GM12878 (cell line): ENCODE measurements at regions not wholly inside any gene's neighbourhood (a gene's known extent, or its start where the extent isn't known, plus 50 kb on each side); places are given as distances from the start of the nearest gene placed in this dataset.

Source experiments
- ATAC-seq: fragments of 200-7000 bp; cut with Tn5 transposase; 3 replicates; pipeline ENCODE4 v1.9.1; 2020; ENCODE audit warnings: mild to moderate bottlenecking, moderate library complexity
- BruUV-seq: library from RNA; stranded (reverse); fragments of 400-500 nt; replicated peaks from 2 replicates; lab custom pipeline; 2021; lab: Mats Ljungman, UMichigan
- CTCF ChIA-PET: fragments of 300-600 bp; sonication (Branson Sonifier 250); formaldehyde crosslinking; extraction: SDS; loops from one replicate; lab custom pipeline; 2021; ENCODE audit warnings: inconsistent platforms; lab: Yijun Ruan, JAX
- POLR2A ChIA-PET: fragments of 350-600 bp; formaldehyde crosslinking; extraction: SDS; loops from one replicate; lab custom pipeline; 2021; ENCODE audit warnings: inconsistent platforms; lab: Charles Lee
- RAD21 ChIA-PET: fragments of 300-600 bp; sonication (Branson Sonifier 250); formaldehyde crosslinking; loops from one replicate; lab custom pipeline; 2023; ENCODE audit warnings: antibody characterized with exemption; ENCODE audit not compliant: unreplicated experiment; lab: Charles Lee
- SMC1A ChIA-PET: fragments of 300-600 bp; sonication (Branson Sonifier 250); formaldehyde crosslinking; loops from one replicate; lab custom pipeline; 2023; ENCODE audit not compliant: unreplicated experiment, uncharacterized antibody; lab: Charles Lee
- DNase-seq: peaks from one replicate; pipeline ENCODE4 v3.0.0-alpha.2; 2011; ENCODE audit warnings: low read depth, low spot score
- FAIRE-seq: peaks from 3 replicates; lab custom pipeline; 2011; peaks lifted over from hg19 to GRCh38; lab: Jason Lieb, UNC
- H2AFZ ChIP-seq: 2 replicates; pipeline ENCODE4 v1.6.0; 2011; ENCODE audit warnings: low read depth, low read length, control low read depth; ENCODE audit not compliant: control insufficient read depth
- H3K27ac ChIP-seq: 2 replicates; pipeline ENCODE4 v1.5.1; 2011; ENCODE audit warnings: control low read depth; ENCODE audit not compliant: control insufficient read depth, insufficient read depth
- H3K27me3 ChIP-seq, 2 experiments: replicated peaks in 1 of 2; 2 replicates each; pipeline versions ENCODE4 v1.6.0 to v1.6.1; 2011; ENCODE audit warnings: low read length in 1 of 2; ENCODE audit not compliant: control insufficient read depth in 2 of 2, insufficient read depth in 2 of 2
- H3K36me3 ChIP-seq, 2 experiments: 2 replicates each; pipeline ENCODE4 v1.5.1; 2011; ENCODE audit warnings: low read length in 1 of 2; ENCODE audit not compliant: control insufficient read depth in 2 of 2, insufficient read depth in 2 of 2
- H3K4me1 ChIP-seq: 2 replicates; pipeline ENCODE4 v1.6.1; 2011; ENCODE audit warnings: mild to moderate bottlenecking, low read length, moderate library complexity, mixed read lengths; ENCODE audit not compliant: control insufficient read depth, insufficient read depth
- H3K4me2 ChIP-seq: 2 replicates; pipeline ENCODE4 v1.6.0; 2011; ENCODE audit warnings: control low read depth; ENCODE audit not compliant: control insufficient read depth, insufficient read depth
- H3K4me3 ChIP-seq: fragments of 200-600 bp; sonication (generic); 2 replicates; pipeline ENCODE4 v1.5.1; 2016
- H3K79me2 ChIP-seq: 2 replicates; pipeline ENCODE4 v1.6.0; 2011; ENCODE audit warnings: low read length; ENCODE audit not compliant: control insufficient read depth, insufficient read depth
- H3K9ac ChIP-seq: 2 replicates; pipeline ENCODE4 v1.8.0; 2011; ENCODE audit warnings: low read length, control low read depth, mixed read lengths; ENCODE audit not compliant: control insufficient read depth, insufficient read depth
- H3K9me3 ChIP-seq: replicated peaks from 3 replicates; pipeline ENCODE4 v1.5.1; 2011; ENCODE audit warnings: mild to moderate bottlenecking, low read length; ENCODE audit not compliant: control insufficient read depth, insufficient read depth
- H4K20me1 ChIP-seq: 2 replicates; pipeline ENCODE4 v1.6.0; 2011; ENCODE audit not compliant: control insufficient read depth, insufficient read depth
- CHD2 ChIP-seq: IDR thresholded peaks from 2 replicates; pipeline ENCODE4 v1.6.1; 2011; ENCODE audit warnings: low read depth, low read length, improper control_type of control experiment, borderline replicate concordance
- EED ChIP-seq: sonication (generic); IDR thresholded peaks from 2 replicates; pipeline ENCODE4 v1.6.1; 2016; ENCODE audit warnings: antibody characterized with exemption, low read depth
- ELK1 ChIP-seq: IDR thresholded peaks from 2 replicates; pipeline ENCODE4 v1.6.1; 2012; ENCODE audit warnings: low read depth, low read length, improper control_type of control experiment
- EP300 ChIP-seq, 2 experiments: fragments of 150-350 bp in 1 of 2; IDR thresholded peaks; 2 replicates each; pipeline ENCODE4 v1.6.1; 2011 to 2012; ENCODE audit warnings: low read depth in 2 of 2, low read length in 2 of 2, borderline replicate concordance in 1 of 2, improper control_type of control experiment in 1 of 2, inconsistent platforms in 1 of 2; ENCODE audit not compliant: control insufficient read depth in 1 of 2
- GATAD2B ChIP-seq: fragments of 450-650 bp; conservative IDR thresholded peaks from 2 replicates; pipeline ENCODE4 v1.6.1; 2017; ENCODE audit warnings: low read depth, mild to moderate bottlenecking, moderate library complexity
- HDGF ChIP-seq: fragments of 450-650 bp; IDR thresholded peaks from 2 replicates; pipeline ENCODE4 v1.6.1; 2016; ENCODE audit warnings: antibody characterized with exemption
- MEF2B ChIP-seq: fragments of 450-650 bp; IDR thresholded peaks from 2 replicates; pipeline ENCODE4 v1.6.1; 2018; ENCODE audit warnings: mild to moderate bottlenecking, moderate library complexity; ENCODE audit not compliant: partially characterized antibody, poor library complexity, severe bottlenecking
- RAD51 ChIP-seq: fragments of 450-650 bp; IDR thresholded peaks from 2 replicates; pipeline ENCODE4 v1.6.1; 2016; ENCODE audit warnings: moderate library complexity, mild to moderate bottlenecking, inconsistent platforms
- SREBF1 ChIP-seq: IDR thresholded peaks from 2 replicates; pipeline ENCODE4 v1.6.1; 2012; ENCODE audit warnings: mild to moderate bottlenecking, low read length
- TCF7 ChIP-seq: IDR thresholded peaks from 2 replicates; pipeline ENCODE4 v1.6.1; 2014; ENCODE audit warnings: antibody characterized with exemption, borderline replicate concordance
- USF1 ChIP-seq: IDR thresholded peaks from 2 replicates; pipeline ENCODE4 v1.6.1; 2011; ENCODE audit warnings: borderline replicate concordance, low read depth, mild to moderate bottlenecking, moderate library complexity, mixed read lengths, low read length; ENCODE audit not compliant: insufficient read depth; ENCODE audit errors: extremely low read length
- ZNF217 ChIP-seq: fragments of 450-650 bp; IDR thresholded peaks from 2 replicates; pipeline ENCODE4 v1.6.1; 2017; ENCODE audit warnings: antibody characterized with exemption, mild to moderate bottlenecking
- WGBS: methylation state at CpG from one replicate; pipeline ENCODE4 v1.1.6; 2016; ENCODE audit warnings: low lambda C conversion rate; ENCODE audit not compliant: insufficient replicate concordance, insufficient coverage; ENCODE audit errors: missing lambda C conversion rate; 5-methylcytosine and 5-hydroxymethylcytosine counted together
- in situ Hi-C: fragments of 300-500 bp; cut with MboI; formaldehyde crosslinking; loops from 9 replicates; pipeline ENCODE4 v1.14.3; 2018; ENCODE audit warnings: mixed read lengths
- intact Hi-C: fragments of 100-400 bp; cut with micrococcal nuclease; formaldehyde crosslinking; loops from one replicate; pipeline ENCODE4 v1.14.2; 2022; ENCODE audit not compliant: unreplicated experiment

GRCh38 chr11:101292661-101293240, 163.1 kb upstream of the PGR start (continued):
- TF ChIP-seq USF1: no peak
- TF ChIP-seq ZNF217: no peak
- TF ChIP-seq HDGF: no peak

- no peak for ATAC-seq
- RAD21 ChIA-PET: no interaction called here
- Histone ChIP-seq H3K79me2 (no peaks in the 10 kb centered on the region), H3K27ac (no peak overlapping the region), H3K4me1 (no peaks in the 10 kb centered on the region), H3K9ac (no peak overlapping the region), H3K27me3 (no peaks in the 10 kb centered on the region), H4K20me1 (no peaks in the 10 kb centered on the region), H2AFZ (no peak overlapping the region), H3K4me3 (no peak overlapping the region), H3K9me3 (no peaks in the 10 kb centered on the region), H3K4me2 (no peak overlapping the region), H3K36me3 (no peaks in the 10 kb centered on the region)
- no peak for DNase-seq
- CTCF ChIA-PET: no interaction called here
- SMC1A ChIA-PET: no interaction called here
- intact Hi-C loops: no loop called here
- in situ Hi-C loops: no loop called here
- POLR2A ChIA-PET: no interaction called here
- no peak for TF ChIP-seq RAD51
- 0% methylated on average over 1 of the region's 1 CpG for WGBS
- no peak for FAIRE-seq
- no TSS peak for BruUV-seq
Measured at GRCh38 chr11:101291279-101291678, 161.7 kb upstream of the PGR start.

GRCh38 chr11:101288392-101288791, 158.8 kb upstream of the PGR start:
- no TSS peak for BruUV-seq
- DNase-seq (no peak), ATAC-seq (no peak), FAIRE-seq (no peak)
- 31% methylated on average over 3 of the region's 3 CpGs for WGBS
- intact Hi-C loops: no loop called here
- ChIA-PET RAD21 (no interaction called here), SMC1A (no interaction called here), POLR2A (no interaction called here), CTCF (interaction anchor here (0.7 kb wide), 1 partner anchor 1237 kb away, joined by 3 read pairs; no protein-coding TSS in a partner anchor)
- no peaks in the 10 kb centered on the region for H3K36me3 ChIP-seq
- no peak overlapping the region for H2AFZ ChIP-seq
- no peak overlapping the region for H3K27ac ChIP-seq
- H3K4me3 ChIP-seq: no peak overlapping the region
- H3K9ac ChIP-seq: no peak overlapping the region
- H4K20me1 ChIP-seq: no peaks in the 10 kb centered on the region
- no peaks in the 10 kb centered on the region for H3K4me1 ChIP-seq
- no peak overlapping the region for H3K4me2 ChIP-seq
- no peaks in the 10 kb centered on the region for H3K9me3 ChIP-seq
- no peaks in the 10 kb centered on the region for H3K27me3 ChIP-seq
- H3K79me2 ChIP-seq: no peaks in the 10 kb centered on the region
- in situ Hi-C loops: no loop called here
- no peak for TF ChIP-seq ELK1
- no peak for TF ChIP-seq MEF2B
- no peak for TF ChIP-seq TCF7
- TF ChIP-seq EED: no peak
- TF ChIP-seq CHD2: no peak
- no peak for TF ChIP-seq SREBF1
- no peak for TF ChIP-seq EP300 (IDR thresholded peaks at IDR 0.05; ENCODE audit: borderline replicate concordance in 1 of 2, control insufficient read depth in 1 of 2, low read depth in 2 of 2, low read length in 2 of 2)
- TF ChIP-seq GATAD2B: no peak
